Sigmoid colon (tissue), 6 donors: ENCODE measurements at regions not wholly inside any gene's neighbourhood (a gene's known extent, or its start where the extent isn't known, plus 50 kb on each side); places are given as distances from the start of the nearest gene placed in this dataset.

Experiments used
- DNase-seq: peaks from one replicate; pipeline ENCODE4 v3.0.0-alpha.2; 2019
- H3K27ac ChIP-seq, 4 donors: fragments of 200-600 bp; sonication (generic); one replicate each; pipeline ENCODE4 v1.5.1; 2016 to 2019; ENCODE audit warnings: mild to moderate bottlenecking in 1 of 4
- H3K27me3 ChIP-seq, 3 donors: fragments of 200-600 bp; sonication (generic); one replicate each; pipeline ENCODE4 v1.5.1; 2019; ENCODE audit warnings: mild to moderate bottlenecking in 1 of 3
- H3K36me3 ChIP-seq, 4 donors: fragments of 200-600 bp; sonication (generic); one replicate each; pipeline ENCODE4 v1.5.1; 2016 to 2019
- H3K4me1 ChIP-seq, 4 donors: fragments of 200-600 bp; sonication (generic); one replicate each; pipeline ENCODE4 v1.5.1; 2017 to 2019
- H3K4me3 ChIP-seq, 4 donors: fragments of 200-600 bp; sonication (generic); one replicate each; pipeline ENCODE4 v1.5.1; 2017 to 2019; ENCODE audit warnings: mild to moderate bottlenecking in 2 of 4, moderate library complexity in 1 of 4
- H3K9me3 ChIP-seq, 4 donors: fragments of 200-600 bp in 3 of 4; sonication (generic) in 3 of 4; one replicate each; pipeline versions ENCODE4 v1.5.1 to v1.6.1; 2013 to 2019
- EP300 ChIP-seq, 4 donors: sonication (generic); formaldehyde crosslinking; IDR thresholded peaks; one replicate each; pipeline ENCODE4 v1.6.1; 2017; ENCODE audit warnings: antibody characterized with exemption in 4 of 4
- POLR2A ChIP-seq, 2 donors: fragments of 450-650 bp; IDR thresholded peaks; one replicate each; pipeline ENCODE4 v1.6.1; 2016; ENCODE audit warnings: antibody characterized with exemption in 2 of 2, mild to moderate bottlenecking in 2 of 2, moderate library complexity in 2 of 2
- POLR2AphosphoS5 ChIP-seq, 4 donors: sonication (generic); formaldehyde crosslinking; IDR thresholded peaks; one replicate each; pipeline ENCODE4 v1.6.1; 2017; ENCODE audit warnings: antibody characterized with exemption in 4 of 4
- WGBS, 2 donors: extraction: QIAGEN DNeasy Blood & Tissue Kit; methylation state at CpG; one replicate each; pipeline ENCODE4 v1.1.7; 2013; 5-methylcytosine and 5-hydroxymethylcytosine counted together
- intact Hi-C: fragments of 100-400 bp; cut with DNase I; formaldehyde crosslinking; loops from one replicate; pipeline ENCODE4 v1.15.1; 2023
- TF ChIP-seq, protein P1 (sequence below), 4 experiments: fragments of 450-650 bp in 3 of 4; fragments of 200-600 bp in 1 of 4; IDR thresholded peaks; one replicate each; pipeline ENCODE4 v1.5.1; 2016 to 2019; ENCODE audit warnings: antibody characterized with exemption in 4 of 4, mild to moderate bottlenecking in 3 of 4, moderate library complexity in 2 of 4
- donor health status: healthy with polysubstance abuse.
- donor health status: healthy.

DNA sequence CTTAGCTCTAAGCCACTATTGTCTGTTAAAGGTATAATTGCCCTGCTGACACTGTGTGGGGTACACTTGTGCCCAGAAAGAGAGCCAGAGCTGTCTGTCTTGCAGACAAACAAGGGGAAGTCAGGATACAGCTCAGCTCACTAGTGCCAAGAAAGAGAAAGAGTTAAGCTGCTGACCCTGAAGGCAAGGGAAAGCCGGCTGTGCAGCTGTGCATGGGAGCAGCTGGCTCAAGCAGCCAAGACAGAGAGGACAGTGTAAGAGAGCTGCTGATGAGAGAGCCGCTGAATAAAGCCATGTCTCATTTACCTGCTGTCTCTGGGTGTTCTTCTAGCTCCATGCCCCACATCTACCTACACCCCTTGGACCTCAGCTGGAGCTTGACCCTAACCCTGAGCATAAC lies 428.1 kb upstream of the NAALADL2 start:
- H3K4me1 ChIP-seq, result peaks cover 0 to 8% (median 6%) of the 10 kb centered on the region in 4 donors
- no peak overlapping the region for H3K4me3 ChIP-seq
- TF ChIP-seq, protein P1, sequence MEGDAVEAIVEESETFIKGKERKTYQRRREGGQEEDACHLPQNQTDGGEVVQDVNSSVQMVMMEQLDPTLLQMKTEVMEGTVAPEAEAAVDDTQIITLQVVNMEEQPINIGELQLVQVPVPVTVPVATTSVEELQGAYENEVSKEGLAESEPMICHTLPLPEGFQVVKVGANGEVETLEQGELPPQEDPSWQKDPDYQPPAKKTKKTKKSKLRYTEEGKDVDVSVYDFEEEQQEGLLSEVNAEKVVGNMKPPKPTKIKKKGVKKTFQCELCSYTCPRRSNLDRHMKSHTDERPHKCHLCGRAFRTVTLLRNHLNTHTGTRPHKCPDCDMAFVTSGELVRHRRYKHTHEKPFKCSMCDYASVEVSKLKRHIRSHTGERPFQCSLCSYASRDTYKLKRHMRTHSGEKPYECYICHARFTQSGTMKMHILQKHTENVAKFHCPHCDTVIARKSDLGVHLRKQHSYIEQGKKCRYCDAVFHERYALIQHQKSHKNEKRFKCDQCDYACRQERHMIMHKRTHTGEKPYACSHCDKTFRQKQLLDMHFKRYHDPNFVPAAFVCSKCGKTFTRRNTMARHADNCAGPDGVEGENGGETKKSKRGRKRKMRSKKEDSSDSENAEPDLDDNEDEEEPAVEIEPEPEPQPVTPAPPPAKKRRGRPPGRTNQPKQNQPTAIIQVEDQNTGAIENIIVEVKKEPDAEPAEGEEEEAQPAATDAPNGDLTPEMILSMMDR (IDR thresholded peaks at IDR 0.05), result no peak
- TF ChIP-seq POLR2AphosphoS5 (IDR thresholded peaks at IDR 0.05), result no peak
- no peak for TF ChIP-seq POLR2A (IDR thresholded peaks at IDR 0.05)
- TF ChIP-seq EP300 (IDR thresholded peaks at IDR 0.05), result no peak
- no peaks in the 10 kb centered on the region for H3K27me3 ChIP-seq
- H3K36me3 ChIP-seq, result no peaks in the 10 kb centered on the region
- no peak for DNase-seq
- intact Hi-C loops, result no loop called here
- no peak overlapping the region for H3K27ac ChIP-seq
- H3K9me3 ChIP-seq, result no peaks in the 10 kb centered on the region
- WGBS, 2 donors, result 70 to 84% methylated on average over 2 of the region's 2 CpGs

DNA sequence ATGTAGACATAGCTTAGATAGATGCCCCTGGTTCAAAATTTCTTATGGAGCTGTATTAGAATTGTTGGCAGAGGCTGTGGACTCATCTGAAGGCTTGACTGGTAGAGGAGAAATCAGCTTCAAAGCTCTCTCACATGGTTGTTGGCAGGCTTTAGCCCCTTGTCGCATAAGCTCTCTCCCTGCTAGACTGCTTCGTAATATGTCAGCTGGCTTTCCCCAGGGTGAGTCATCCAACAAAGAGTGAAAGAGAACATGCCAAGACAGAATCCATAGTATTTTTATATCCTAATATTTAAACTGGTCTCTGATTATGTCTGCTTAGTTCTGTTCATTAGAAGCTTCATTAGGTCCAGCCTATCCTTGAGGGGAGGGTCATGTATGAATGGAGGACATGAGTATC lies 427.4 kb upstream of the NAALADL2 start:
- 90 to 92% methylated on average over 2 of the region's 2 CpGs for WGBS, 2 donors
- DNase-seq, result no peak
- H3K27me3 ChIP-seq, result no peaks in the 10 kb centered on the region
- TF ChIP-seq POLR2A (IDR thresholded peaks at IDR 0.05), result no peak
- TF ChIP-seq, protein P1 (IDR thresholded peaks at IDR 0.05), result no peak
- TF ChIP-seq POLR2AphosphoS5 (IDR thresholded peaks at IDR 0.05), result no peak
- TF ChIP-seq EP300 (IDR thresholded peaks at IDR 0.05), result no peak
- no peaks in the 10 kb centered on the region for H3K36me3 ChIP-seq
- H3K27ac ChIP-seq, result no peak overlapping the region
- no peak overlapping the region for H3K4me3 ChIP-seq
- intact Hi-C loops, result no loop called here
- H3K9me3 ChIP-seq, result no peaks in the 10 kb centered on the region
- peaks cover 0 to 14% (median 12%) of the 10 kb centered on the region in 4 donors for H3K4me1 ChIP-seq

DNA sequence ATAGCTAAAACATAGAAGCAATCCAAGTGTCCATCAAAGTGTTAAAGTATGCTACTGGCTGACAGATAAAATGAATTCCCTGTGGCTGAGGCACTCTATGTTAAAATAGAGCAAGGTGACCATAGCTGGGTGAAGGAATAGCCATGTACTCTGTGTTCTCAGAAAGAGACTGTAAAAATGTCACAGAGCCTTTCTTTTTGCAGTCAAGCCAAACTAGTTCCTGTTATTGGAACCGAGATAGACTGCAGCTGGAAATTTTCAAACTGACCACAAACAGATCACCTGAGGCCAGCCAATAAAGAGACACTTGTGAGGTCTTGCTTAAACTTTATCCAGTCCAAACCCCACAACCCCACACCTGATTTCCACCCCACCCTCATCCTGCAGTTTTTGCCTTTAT lies 422.8 kb upstream of the NAALADL2 start:
- intact Hi-C loops, result no loop called here
- H3K36me3 ChIP-seq, result no peaks in the 10 kb centered on the region
- H3K4me3 ChIP-seq, result no peak overlapping the region
- peaks cover 0 to 34% (median 18%) of the 10 kb centered on the region in 4 donors for H3K4me1 ChIP-seq
- no peaks in the 10 kb centered on the region for H3K27me3 ChIP-seq
- peak overlapping the region in 3 of 4 donors; percentile 64 to 99 (median 71) for H3K27ac ChIP-seq
- TF ChIP-seq EP300 (IDR thresholded peaks at IDR 0.05), result peak; percentile 34 to 85 (median 72)
- TF ChIP-seq POLR2AphosphoS5 (IDR thresholded peaks at IDR 0.05), result peak; percentile 56 to 88 (median 86)
- TF ChIP-seq, protein P1 (IDR thresholded peaks at IDR 0.05), result no peak
- TF ChIP-seq POLR2A (IDR thresholded peaks at IDR 0.05), result no peak
- 6 to 10% methylated on average over 1 of the region's 1 CpG for WGBS, 2 donors
- DNase-seq, result no peak
- no peaks in the 10 kb centered on the region for H3K9me3 ChIP-seq

DNA sequence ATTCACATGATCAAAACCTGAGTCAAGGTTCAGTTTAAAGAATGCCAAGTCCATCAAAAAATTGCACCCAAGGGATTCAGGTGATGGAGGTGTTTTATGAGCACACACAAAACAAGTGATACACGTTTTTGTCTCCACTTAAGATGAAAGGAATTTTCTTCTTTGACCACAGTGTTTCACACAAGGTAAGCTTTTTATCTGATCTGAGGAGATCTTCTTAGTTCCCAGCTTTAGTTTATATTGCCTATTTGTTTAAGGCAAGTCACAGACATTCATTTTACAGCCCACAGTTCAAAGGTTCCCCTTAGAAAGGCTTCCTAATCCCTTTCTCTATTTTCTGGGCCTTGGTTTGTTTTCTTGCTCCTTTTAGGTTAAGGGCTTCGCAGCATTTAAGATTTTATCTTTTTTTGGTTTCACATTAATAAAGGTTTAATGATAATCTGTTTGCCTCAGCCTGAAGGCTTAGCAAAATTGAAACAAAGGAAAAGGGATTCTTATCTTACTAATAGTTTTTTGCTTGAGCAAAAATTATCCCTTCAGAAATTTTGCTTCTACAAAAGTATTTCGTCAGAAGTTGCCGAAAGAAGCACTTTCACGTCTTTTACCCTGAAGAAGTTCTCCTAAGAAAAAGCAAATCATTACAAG lies 420.5 kb upstream of the NAALADL2 start:
- intact Hi-C loops, result no loop called here
- TF ChIP-seq POLR2A (IDR thresholded peaks at IDR 0.05), result no peak
- TF ChIP-seq POLR2AphosphoS5 (IDR thresholded peaks at IDR 0.05), result no peak
- TF ChIP-seq EP300 (IDR thresholded peaks at IDR 0.05), result no peak
- TF ChIP-seq, protein P1 (IDR thresholded peaks at IDR 0.05), result no peak
- H3K36me3 ChIP-seq, result no peaks in the 10 kb centered on the region
- peaks cover 0 to 40% (median 26%) of the 10 kb centered on the region in 4 donors for H3K4me1 ChIP-seq
- H3K27me3 ChIP-seq, result no peaks in the 10 kb centered on the region
- 42 to 61% methylated on average over 5 of the region's 5 CpGs for WGBS, 2 donors
- no peaks in the 10 kb centered on the region for H3K9me3 ChIP-seq
- no peak for DNase-seq
- H3K27ac ChIP-seq, result peak overlapping the region; percentile 96 to 99 (median 98)
- peak overlapping the region in 2 of 4 donors; percentile 83 to 85 for H3K4me3 ChIP-seq
